IMR-90 (cell line): ENCODE measurements at regions not wholly inside any gene's neighbourhood (a gene's known extent, or its start where the extent isn't known, plus 50 kb on each side); places are given as distances from the start of the nearest gene placed in this dataset.

ENCODE experiments used
- BHLHE40 ChIP-seq: fragments of 150-350 bp; IDR thresholded peaks from 2 replicates; pipeline ENCODE4 v1.6.1; 2016; ENCODE audit warnings: mild to moderate bottlenecking, low read depth, low read length
- CEBPB ChIP-seq: IDR thresholded peaks from 2 replicates; pipeline ENCODE4 v1.6.1; 2012; ENCODE audit warnings: low read depth, low read length, improper control_type of control experiment
- CHD1 ChIP-seq: IDR thresholded peaks from 2 replicates; pipeline ENCODE4 v1.6.1; 2012; ENCODE audit warnings: low read depth, low read length, improper control_type of control experiment
- CTCF ChIP-seq: conservative IDR thresholded peaks from 2 replicates; pipeline ENCODE4 v1.5.1; 2012; ENCODE audit warnings: mild to moderate bottlenecking, low read depth, low read length, improper control_type of control experiment
- ELK1 ChIP-seq: fragments of 150-350 bp; IDR thresholded peaks from 2 replicates; pipeline ENCODE4 v1.6.1; 2016; ENCODE audit warnings: low read depth, mild to moderate bottlenecking, low read length, moderate library complexity, borderline replicate concordance
- FOS ChIP-seq: fragments of 150-350 bp; IDR thresholded peaks from 2 replicates; pipeline ENCODE4 v1.6.1; 2016; ENCODE audit warnings: low read depth, low read length
- MAZ ChIP-seq: IDR thresholded peaks from 2 replicates; pipeline ENCODE4 v1.6.1; 2012; ENCODE audit warnings: low read depth, mild to moderate bottlenecking, low read length, improper control_type of control experiment, moderate library complexity, borderline replicate concordance
- MXI1 ChIP-seq: IDR thresholded peaks from 2 replicates; pipeline ENCODE4 v1.6.1; 2012; ENCODE audit warnings: low read depth, mild to moderate bottlenecking, low read length, moderate library complexity, borderline replicate concordance
- NFE2L2 ChIP-seq: fragments of 150-350 bp; IDR thresholded peaks from 2 replicates; pipeline ENCODE4 v1.6.1; 2016; ENCODE audit warnings: low read depth, mild to moderate bottlenecking, low read length
- POLR2A ChIP-seq: IDR thresholded peaks from 2 replicates; pipeline ENCODE4 v1.6.1; 2012; ENCODE audit warnings: mild to moderate bottlenecking, low read depth, low read length
- RAD21 ChIP-seq: IDR thresholded peaks from 2 replicates; pipeline ENCODE4 v1.6.1; 2012; ENCODE audit warnings: low read length, improper control_type of control experiment
- RCOR1 ChIP-seq: IDR thresholded peaks from 2 replicates; pipeline ENCODE4 v1.6.1; 2012; ENCODE audit warnings: mild to moderate bottlenecking, low read length, improper control_type of control experiment; ENCODE audit not compliant: insufficient replicate concordance
- RFX5 ChIP-seq: IDR thresholded peaks from 2 replicates; pipeline ENCODE4 v1.8.0; 2012; ENCODE audit warnings: low read depth, mild to moderate bottlenecking, low read length, moderate library complexity
- USF2 ChIP-seq: fragments of 150-350 bp; IDR thresholded peaks from 2 replicates; pipeline ENCODE4 v1.6.1; 2017; ENCODE audit warnings: mild to moderate bottlenecking, antibody characterized with exemption, low read length, low read depth

- TF ChIP-seq RCOR1 (no peak), POLR2A (no peak), CTCF (no peak), NFE2L2 (no peak), ELK1 (no peak), BHLHE40 (no peak), MAZ (no peak), MXI1 (no peak), RFX5 (no peak), RAD21 (no peak), FOS (no peak), USF2 (no peak), CEBPB (no peak), CHD1 (no peak)
Measured at GRCh38 chr11:119573858-119574257, 150.9 kb upstream of the THY1 start.
